SK-N-SH treated with all-trans-retinoic acid at 6 μM for 48 hours (cell line): ENCODE measurements at regions not wholly inside any gene's neighbourhood (a gene's known extent, or its start where the extent isn't known, plus 50 kb on each side); places are given as distances from the start of the nearest gene placed in this dataset.

Source experiments
- CSDC2 ChIP-seq: fragments of 250-450 bp; sonication (Bioruptor Pico); IDR thresholded peaks from 2 replicates; pipeline ENCODE4 v1.5.0; 2020; ENCODE audit warnings: mild to moderate bottlenecking, moderate library complexity
- SNAI2 ChIP-seq: fragments of 250-450 bp; sonication (Bioruptor Pico); IDR thresholded peaks from 2 replicates; pipeline ENCODE4 v1.5.0; 2020; ENCODE audit warnings: mild to moderate bottlenecking, moderate library complexity
- TCF4 ChIP-seq: fragments of 250-450 bp; sonication (Bioruptor Pico); IDR thresholded peaks from 2 replicates; pipeline ENCODE4 v1.8.0; 2021; ENCODE audit warnings: mild to moderate bottlenecking, moderate library complexity, borderline replicate concordance
- TF ChIP-seq, protein P1 (sequence below): fragments of 250-450 bp; sonication (Bioruptor Pico); IDR thresholded peaks from 2 replicates; pipeline ENCODE4 v1.8.0; 2021; ENCODE audit warnings: low read depth, mild to moderate bottlenecking, moderate library complexity, borderline replicate concordance
- TF ChIP-seq, protein P2 (sequence below): fragments of 250-450 bp; sonication (Bioruptor Pico); IDR thresholded peaks from 2 replicates; pipeline ENCODE4 v1.8.0; 2020; ENCODE audit warnings: mild to moderate bottlenecking, moderate library complexity, borderline replicate concordance

DNA sequence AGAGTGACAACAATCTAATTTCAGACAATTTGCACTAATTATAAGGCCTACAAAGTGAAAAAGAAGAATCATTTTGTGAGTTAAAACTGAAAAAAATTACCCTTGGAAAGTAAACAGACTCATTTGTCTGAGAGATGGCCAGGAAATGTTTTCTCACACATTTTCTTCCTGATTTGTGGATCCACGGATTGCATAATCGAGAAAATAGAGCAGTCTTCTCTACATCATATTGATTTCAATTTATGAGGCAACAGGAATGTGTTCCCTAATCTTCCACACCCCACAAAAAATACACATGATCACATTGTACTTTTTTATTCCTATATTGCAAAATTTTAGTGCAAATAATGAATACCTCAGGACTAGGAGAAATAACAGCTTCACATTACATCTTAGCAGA lies 160.8 kb downstream of the CCER1 start:
- TF ChIP-seq CSDC2 (no peak), TCF4 (CRISPR knock-in tag) (no peak), SNAI2 (CRISPR knock-in tag) (no peak)
- TF ChIP-seq, protein P1, sequence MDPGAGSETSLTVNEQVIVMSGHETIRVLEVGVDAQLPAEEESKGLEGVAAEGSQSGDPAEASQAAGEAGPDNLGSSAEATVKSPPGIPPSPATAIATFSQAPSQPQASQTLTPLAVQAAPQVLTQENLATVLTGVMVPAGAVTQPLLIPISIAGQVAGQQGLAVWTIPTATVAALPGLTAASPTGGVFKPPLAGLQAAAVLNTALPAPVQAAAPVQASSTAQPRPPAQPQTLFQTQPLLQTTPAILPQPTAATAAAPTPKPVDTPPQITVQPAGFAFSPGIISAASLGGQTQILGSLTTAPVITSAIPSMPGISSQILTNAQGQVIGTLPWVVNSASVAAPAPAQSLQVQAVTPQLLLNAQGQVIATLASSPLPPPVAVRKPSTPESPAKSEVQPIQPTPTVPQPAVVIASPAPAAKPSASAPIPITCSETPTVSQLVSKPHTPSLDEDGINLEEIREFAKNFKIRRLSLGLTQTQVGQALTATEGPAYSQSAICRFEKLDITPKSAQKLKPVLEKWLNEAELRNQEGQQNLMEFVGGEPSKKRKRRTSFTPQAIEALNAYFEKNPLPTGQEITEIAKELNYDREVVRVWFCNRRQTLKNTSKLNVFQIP: no peak
- TF ChIP-seq, protein P2, sequence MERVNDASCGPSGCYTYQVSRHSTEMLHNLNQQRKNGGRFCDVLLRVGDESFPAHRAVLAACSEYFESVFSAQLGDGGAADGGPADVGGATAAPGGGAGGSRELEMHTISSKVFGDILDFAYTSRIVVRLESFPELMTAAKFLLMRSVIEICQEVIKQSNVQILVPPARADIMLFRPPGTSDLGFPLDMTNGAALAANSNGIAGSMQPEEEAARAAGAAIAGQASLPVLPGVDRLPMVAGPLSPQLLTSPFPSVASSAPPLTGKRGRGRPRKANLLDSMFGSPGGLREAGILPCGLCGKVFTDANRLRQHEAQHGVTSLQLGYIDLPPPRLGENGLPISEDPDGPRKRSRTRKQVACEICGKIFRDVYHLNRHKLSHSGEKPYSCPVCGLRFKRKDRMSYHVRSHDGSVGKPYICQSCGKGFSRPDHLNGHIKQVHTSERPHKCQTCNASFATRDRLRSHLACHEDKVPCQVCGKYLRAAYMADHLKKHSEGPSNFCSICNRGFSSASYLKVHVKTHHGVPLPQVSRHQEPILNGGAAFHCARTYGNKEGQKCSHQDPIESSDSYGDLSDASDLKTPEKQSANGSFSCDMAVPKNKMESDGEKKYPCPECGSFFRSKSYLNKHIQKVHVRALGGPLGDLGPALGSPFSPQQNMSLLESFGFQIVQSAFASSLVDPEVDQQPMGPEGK (CRISPR knock-in tag): no peak
